K562 (cell line): ENCODE measurements at regions not wholly inside any gene's neighbourhood (a gene's known extent, or its start where the extent isn't known, plus 50 kb on each side); places are given as distances from the start of the nearest gene placed in this dataset.

Experiments used
- CAMTA2 ChIP-seq: fragments of 250-450 bp; sonication (Bioruptor Pico); conservative IDR thresholded peaks from 2 replicates; pipeline ENCODE4 v1.5.1; 2022
- EP300 ChIP-seq: IDR thresholded peaks from 2 replicates; pipeline ENCODE4 v1.6.1; 2012; ENCODE audit warnings: low read length, improper control_type of control experiment
- MYC ChIP-seq, 2 experiments: fragments of 250-450 bp in 1 of 2; sonication (Bioruptor Pico) in 1 of 2; IDR thresholded peaks; 2 replicates each; pipeline versions ENCODE4 v1.5.1 to v1.6.1; 2012 to 2021; ENCODE audit warnings: low read depth in 2 of 2, borderline replicate concordance in 1 of 2, improper control_type of control experiment in 1 of 2, low read length in 1 of 2, mild to moderate bottlenecking in 1 of 2, moderate library complexity in 1 of 2
- POLR2A ChIP-seq: fragments of 450-650 bp; conservative IDR thresholded peaks from 2 replicates; pipeline ENCODE4 v1.6.1; 2016
- POLR2AphosphoS5 ChIP-seq: IDR thresholded peaks from 2 replicates; pipeline ENCODE4 v1.6.1; 2011; ENCODE audit warnings: mild to moderate bottlenecking, low read depth, low read length, moderate library complexity; ENCODE audit not compliant: control insufficient read depth, insufficient read depth
- ZFP1 ChIP-seq: fragments of 450-650 bp; formaldehyde crosslinking; IDR thresholded peaks from 2 replicates; pipeline ENCODE4 v1.4.0; 2020; ENCODE audit warnings: mild to moderate bottlenecking, mixed read lengths
- ZNF407 ChIP-seq: fragments of 450-650 bp; IDR thresholded peaks from 2 replicates; pipeline ENCODE4 v1.6.1; 2016; ENCODE audit warnings: low read depth
- TF ChIP-seq, protein P1 (sequence below), 3 experiments: IDR thresholded peaks in 2 of 3; conservative IDR thresholded peaks in 1 of 3; 2 replicates each; pipeline ENCODE4 v1.5.1; 2011 to 2012; ENCODE audit warnings: low read length in 3 of 3, mild to moderate bottlenecking in 3 of 3, control low read depth in 2 of 3, improper control_type of control experiment in 1 of 3, inconsistent platforms in 1 of 3, low read depth in 1 of 3, mixed read lengths in 1 of 3, moderate library complexity in 1 of 3; ENCODE audit not compliant: insufficient read depth in 2 of 3
- TF ChIP-seq, protein P2 (sequence below), 2 experiments: fragments of 450-650 bp; IDR thresholded peaks; 2 replicates each; pipeline ENCODE4 v1.6.1; 2018; ENCODE audit warnings: mild to moderate bottlenecking in 2 of 2, low read depth in 1 of 2; ENCODE audit not compliant: partially characterized antibody in 2 of 2
- TF ChIP-seq, protein P3 (sequence below): fragments of 450-650 bp; IDR thresholded peaks from 2 replicates; pipeline ENCODE4 v1.6.1; 2016; ENCODE audit warnings: mild to moderate bottlenecking

DNA sequence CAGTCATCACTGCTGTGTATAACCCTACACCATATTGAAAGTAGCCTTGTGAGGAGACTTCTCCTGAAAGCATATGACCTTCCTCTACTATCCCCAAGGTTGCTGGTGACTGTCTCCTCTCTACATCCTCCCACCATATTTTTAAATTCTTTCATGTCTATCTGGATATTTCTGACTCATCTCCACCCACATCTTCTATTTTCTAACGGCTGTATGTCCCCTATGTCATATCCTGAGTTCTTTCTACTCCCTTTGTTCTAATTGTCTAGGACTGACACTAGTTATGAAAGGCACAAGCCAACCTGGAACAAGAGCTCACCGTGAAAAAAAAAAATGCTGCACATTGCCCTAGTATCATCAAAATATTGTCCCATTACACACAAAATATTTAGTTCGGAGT, 218.3 kb upstream of the ZNF462 start:
- no peak for TF ChIP-seq EP300
- no peak for TF ChIP-seq MYC (IDR thresholded peaks at IDR 0.05; ENCODE audit: low read depth, low read length)
- TF ChIP-seq MYC (CRISPR knock-in tag; IDR thresholded peaks at IDR 0.05; ENCODE audit: borderline replicate concordance, low read depth), result no peak
- TF ChIP-seq ZFP1 (CRISPR knock-in tag), result no peak
- no peak for TF ChIP-seq POLR2A
- TF ChIP-seq, protein P1, sequence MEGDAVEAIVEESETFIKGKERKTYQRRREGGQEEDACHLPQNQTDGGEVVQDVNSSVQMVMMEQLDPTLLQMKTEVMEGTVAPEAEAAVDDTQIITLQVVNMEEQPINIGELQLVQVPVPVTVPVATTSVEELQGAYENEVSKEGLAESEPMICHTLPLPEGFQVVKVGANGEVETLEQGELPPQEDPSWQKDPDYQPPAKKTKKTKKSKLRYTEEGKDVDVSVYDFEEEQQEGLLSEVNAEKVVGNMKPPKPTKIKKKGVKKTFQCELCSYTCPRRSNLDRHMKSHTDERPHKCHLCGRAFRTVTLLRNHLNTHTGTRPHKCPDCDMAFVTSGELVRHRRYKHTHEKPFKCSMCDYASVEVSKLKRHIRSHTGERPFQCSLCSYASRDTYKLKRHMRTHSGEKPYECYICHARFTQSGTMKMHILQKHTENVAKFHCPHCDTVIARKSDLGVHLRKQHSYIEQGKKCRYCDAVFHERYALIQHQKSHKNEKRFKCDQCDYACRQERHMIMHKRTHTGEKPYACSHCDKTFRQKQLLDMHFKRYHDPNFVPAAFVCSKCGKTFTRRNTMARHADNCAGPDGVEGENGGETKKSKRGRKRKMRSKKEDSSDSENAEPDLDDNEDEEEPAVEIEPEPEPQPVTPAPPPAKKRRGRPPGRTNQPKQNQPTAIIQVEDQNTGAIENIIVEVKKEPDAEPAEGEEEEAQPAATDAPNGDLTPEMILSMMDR (IDR thresholded peaks at IDR 0.05 in 2 of 3, conservative IDR thresholded peaks at IDR 0.05 in 1 of 3; ENCODE audit: insufficient read depth in 2 of 3, low read depth in 1 of 3, low read length in 3 of 3), result no peak
- TF ChIP-seq, protein P2, sequence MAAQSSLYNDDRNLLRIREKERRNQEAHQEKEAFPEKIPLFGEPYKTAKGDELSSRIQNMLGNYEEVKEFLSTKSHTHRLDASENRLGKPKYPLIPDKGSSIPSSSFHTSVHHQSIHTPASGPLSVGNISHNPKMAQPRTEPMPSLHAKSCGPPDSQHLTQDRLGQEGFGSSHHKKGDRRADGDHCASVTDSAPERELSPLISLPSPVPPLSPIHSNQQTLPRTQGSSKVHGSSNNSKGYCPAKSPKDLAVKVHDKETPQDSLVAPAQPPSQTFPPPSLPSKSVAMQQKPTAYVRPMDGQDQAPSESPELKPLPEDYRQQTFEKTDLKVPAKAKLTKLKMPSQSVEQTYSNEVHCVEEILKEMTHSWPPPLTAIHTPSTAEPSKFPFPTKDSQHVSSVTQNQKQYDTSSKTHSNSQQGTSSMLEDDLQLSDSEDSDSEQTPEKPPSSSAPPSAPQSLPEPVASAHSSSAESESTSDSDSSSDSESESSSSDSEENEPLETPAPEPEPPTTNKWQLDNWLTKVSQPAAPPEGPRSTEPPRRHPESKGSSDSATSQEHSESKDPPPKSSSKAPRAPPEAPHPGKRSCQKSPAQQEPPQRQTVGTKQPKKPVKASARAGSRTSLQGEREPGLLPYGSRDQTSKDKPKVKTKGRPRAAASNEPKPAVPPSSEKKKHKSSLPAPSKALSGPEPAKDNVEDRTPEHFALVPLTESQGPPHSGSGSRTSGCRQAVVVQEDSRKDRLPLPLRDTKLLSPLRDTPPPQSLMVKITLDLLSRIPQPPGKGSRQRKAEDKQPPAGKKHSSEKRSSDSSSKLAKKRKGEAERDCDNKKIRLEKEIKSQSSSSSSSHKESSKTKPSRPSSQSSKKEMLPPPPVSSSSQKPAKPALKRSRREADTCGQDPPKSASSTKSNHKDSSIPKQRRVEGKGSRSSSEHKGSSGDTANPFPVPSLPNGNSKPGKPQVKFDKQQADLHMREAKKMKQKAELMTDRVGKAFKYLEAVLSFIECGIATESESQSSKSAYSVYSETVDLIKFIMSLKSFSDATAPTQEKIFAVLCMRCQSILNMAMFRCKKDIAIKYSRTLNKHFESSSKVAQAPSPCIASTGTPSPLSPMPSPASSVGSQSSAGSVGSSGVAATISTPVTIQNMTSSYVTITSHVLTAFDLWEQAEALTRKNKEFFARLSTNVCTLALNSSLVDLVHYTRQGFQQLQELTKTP (IDR thresholded peaks at IDR 0.05; ENCODE audit: low read depth in 1 of 2, partially characterized antibody in 2 of 2), result no peak
- TF ChIP-seq CAMTA2 (CRISPR knock-in tag), result no peak
- TF ChIP-seq ZNF407, result no peak
- TF ChIP-seq, protein P3, sequence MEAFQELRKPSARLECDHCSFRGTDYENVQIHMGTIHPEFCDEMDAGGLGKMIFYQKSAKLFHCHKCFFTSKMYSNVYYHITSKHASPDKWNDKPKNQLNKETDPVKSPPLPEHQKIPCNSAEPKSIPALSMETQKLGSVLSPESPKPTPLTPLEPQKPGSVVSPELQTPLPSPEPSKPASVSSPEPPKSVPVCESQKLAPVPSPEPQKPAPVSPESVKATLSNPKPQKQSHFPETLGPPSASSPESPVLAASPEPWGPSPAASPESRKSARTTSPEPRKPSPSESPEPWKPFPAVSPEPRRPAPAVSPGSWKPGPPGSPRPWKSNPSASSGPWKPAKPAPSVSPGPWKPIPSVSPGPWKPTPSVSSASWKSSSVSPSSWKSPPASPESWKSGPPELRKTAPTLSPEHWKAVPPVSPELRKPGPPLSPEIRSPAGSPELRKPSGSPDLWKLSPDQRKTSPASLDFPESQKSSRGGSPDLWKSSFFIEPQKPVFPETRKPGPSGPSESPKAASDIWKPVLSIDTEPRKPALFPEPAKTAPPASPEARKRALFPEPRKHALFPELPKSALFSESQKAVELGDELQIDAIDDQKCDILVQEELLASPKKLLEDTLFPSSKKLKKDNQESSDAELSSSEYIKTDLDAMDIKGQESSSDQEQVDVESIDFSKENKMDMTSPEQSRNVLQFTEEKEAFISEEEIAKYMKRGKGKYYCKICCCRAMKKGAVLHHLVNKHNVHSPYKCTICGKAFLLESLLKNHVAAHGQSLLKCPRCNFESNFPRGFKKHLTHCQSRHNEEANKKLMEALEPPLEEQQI, result no peak
- TF ChIP-seq POLR2AphosphoS5, result no peak
